ENCODE measurements at regions not wholly inside any gene's neighbourhood (a gene's known extent, or its start where the extent isn't known, plus 50 kb on each side); places are given as distances from the start of the nearest gene placed in this dataset.

DNA sequence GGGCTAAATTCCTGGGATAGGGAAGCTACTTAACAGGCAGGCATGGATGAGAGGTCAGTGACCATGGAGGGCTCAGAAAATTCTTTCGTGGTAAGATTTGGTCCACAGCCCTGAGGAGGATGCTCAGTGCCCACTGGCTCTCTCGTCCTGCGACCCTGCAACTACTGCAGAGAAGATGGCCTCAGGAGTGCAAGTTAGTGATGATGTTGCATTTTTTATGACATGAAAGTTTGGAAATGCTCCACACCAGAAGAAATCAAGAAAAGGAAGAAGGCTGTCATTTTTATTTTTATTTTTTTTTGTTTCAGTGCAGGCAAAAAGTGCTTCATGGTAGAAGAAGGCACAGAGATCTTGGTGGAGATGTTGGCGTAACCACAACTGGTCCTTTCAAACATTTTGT, 238.6 kb upstream of the PARD3B start:
- H3K27me3 Mint-ChIP-seq (ENCODE audit: low read depth): peaks cover 4% of the 10 kb centered on the region
- no peaks in the 10 kb centered on the region for H3K9me3 Mint-ChIP-seq
- no peaks in the 10 kb centered on the region for H3K36me3 Mint-ChIP-seq (ENCODE audit: low read depth)

DNA sequence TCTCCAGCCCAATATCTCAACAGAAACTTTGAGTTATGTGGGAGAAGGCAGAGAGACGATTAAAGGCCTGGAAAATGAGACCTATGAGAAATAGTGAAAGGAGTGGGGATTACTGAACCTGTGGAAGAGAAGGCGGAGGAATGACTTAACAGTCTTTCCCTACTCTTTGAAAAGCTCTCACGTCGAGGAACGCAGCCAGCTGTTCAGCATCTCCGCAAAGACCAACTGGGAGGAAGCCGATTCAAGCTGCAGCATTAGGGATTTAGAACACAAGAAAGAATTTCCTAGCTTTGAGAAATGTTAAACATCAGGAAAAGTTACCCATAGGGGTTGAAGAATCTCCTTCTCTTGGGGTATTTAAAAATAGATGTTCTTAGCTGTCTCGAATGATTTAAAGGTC, 233.2 kb upstream of the PARD3B start:
- H3K36me3 Mint-ChIP-seq (ENCODE audit: low read depth): no peaks in the 10 kb centered on the region
- H3K4me1 Mint-ChIP-seq: peaks cover 25% of the 10 kb centered on the region
- H3K27me3 Mint-ChIP-seq (ENCODE audit: low read depth): peaks cover 7% of the 10 kb centered on the region
- H3K27ac Mint-ChIP-seq: peak overlapping the region; percentile 31 to 65 (median 53)
- H3K4me3 Mint-ChIP-seq: no peak overlapping the region
- H3K9me3 Mint-ChIP-seq: no peaks in the 10 kb centered on the region
- TF ChIP-seq, protein P1, sequence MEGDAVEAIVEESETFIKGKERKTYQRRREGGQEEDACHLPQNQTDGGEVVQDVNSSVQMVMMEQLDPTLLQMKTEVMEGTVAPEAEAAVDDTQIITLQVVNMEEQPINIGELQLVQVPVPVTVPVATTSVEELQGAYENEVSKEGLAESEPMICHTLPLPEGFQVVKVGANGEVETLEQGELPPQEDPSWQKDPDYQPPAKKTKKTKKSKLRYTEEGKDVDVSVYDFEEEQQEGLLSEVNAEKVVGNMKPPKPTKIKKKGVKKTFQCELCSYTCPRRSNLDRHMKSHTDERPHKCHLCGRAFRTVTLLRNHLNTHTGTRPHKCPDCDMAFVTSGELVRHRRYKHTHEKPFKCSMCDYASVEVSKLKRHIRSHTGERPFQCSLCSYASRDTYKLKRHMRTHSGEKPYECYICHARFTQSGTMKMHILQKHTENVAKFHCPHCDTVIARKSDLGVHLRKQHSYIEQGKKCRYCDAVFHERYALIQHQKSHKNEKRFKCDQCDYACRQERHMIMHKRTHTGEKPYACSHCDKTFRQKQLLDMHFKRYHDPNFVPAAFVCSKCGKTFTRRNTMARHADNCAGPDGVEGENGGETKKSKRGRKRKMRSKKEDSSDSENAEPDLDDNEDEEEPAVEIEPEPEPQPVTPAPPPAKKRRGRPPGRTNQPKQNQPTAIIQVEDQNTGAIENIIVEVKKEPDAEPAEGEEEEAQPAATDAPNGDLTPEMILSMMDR (IDR thresholded peaks at IDR 0.05; ENCODE audit: unreplicated experiment in 3 of 3): no peak

More for the DNA sequence above, 238.6 kb upstream of the PARD3B start:
- H3K27ac Mint-ChIP-seq: no peak overlapping the region
- H3K4me3 Mint-ChIP-seq: no peak overlapping the region
- TF ChIP-seq, protein P1 (IDR thresholded peaks at IDR 0.05; ENCODE audit: unreplicated experiment in 3 of 3): no peak
- H3K4me1 Mint-ChIP-seq: peaks cover 11% of the 10 kb centered on the region

DNA sequence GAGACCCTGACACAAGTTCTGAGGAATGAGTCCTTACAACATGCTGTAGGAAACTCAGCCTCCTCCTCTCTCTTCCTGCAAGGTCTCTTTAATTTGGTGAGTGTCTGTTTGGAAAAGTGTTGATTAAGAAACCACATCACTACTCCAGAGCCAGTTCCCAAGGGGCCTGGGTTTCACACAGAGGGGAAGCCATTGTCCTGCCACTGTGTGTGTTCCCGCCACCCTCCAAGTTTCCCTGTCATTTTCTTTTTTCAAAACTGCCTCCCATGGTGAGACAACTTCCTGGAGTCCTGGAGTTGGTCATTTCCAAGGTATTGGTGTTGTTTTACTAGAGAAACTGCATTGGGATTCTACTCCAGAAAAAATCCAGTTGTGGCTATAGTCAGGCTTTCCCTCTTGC, 232.0 kb upstream of the PARD3B start:
- H3K4me1 Mint-ChIP-seq: peaks cover 25% of the 10 kb centered on the region
- H3K27me3 Mint-ChIP-seq (ENCODE audit: low read depth): peaks cover 12% of the 10 kb centered on the region
- H3K9me3 Mint-ChIP-seq: no peaks in the 10 kb centered on the region
- H3K36me3 Mint-ChIP-seq (ENCODE audit: low read depth): no peaks in the 10 kb centered on the region
- H3K4me3 Mint-ChIP-seq: no peak overlapping the region
- TF ChIP-seq, protein P1 (IDR thresholded peaks at IDR 0.05; ENCODE audit: unreplicated experiment in 3 of 3): no peak
- H3K27ac Mint-ChIP-seq: peak overlapping the region in 2 of 3 experiments; percentile 15 to 67

DNA sequence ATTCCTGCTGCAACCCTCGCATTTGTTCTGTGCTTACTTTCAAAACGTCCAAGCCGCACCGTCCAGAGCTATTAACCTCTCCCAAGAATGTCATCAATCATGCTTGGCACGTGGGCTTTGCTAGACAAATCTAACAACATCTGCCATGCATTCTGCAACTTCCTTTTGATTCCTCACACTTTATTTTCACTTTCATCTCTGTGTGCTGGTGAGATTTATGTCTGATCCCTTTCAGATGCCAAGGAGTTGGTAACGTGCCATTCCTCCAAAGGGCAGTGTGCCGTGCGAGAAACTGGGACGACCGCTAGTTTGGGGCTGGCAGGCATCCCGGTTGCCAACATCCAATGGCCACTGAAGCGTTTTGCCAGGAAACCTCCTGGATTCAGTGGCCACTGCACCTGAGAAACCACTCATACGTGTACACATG, 230.0 kb upstream of the PARD3B start:
- Mint-ChIP-seq H3K27ac (peak overlapping the region; percentile 29 to 78 (median 64)), H3K9me3 (no peaks in the 10 kb centered on the region), H3K27me3 (ENCODE audit: low read depth) (peaks cover 12% of the 10 kb centered on the region), H3K4me3 (peak overlapping the region in 2 of 3 experiments; percentile 5 to 20), H3K4me1 (peaks cover 25% of the 10 kb centered on the region), H3K36me3 (ENCODE audit: low read depth) (no peaks in the 10 kb centered on the region)
- TF ChIP-seq, protein P1 (IDR thresholded peaks at IDR 0.05; ENCODE audit: unreplicated experiment in 3 of 3): no peak

DNA sequence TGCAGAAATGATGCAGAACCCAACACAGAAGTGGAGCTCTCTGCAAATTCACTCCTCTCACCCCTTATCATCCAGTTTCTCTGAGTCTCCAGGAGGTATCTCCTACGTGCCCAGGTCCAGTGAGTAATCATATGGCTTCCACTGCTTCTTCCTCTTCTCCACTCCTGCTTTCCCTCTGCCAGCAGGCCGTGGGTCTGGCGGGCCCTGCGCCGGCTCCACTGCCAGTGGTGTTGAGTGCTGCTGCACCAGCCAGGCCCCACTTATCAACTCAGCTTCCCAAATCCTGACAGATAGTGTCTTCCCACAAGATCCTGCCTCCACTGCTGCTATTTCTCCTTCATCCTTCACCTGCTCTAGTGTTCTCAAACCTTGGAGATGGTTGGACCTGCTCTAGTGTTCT, 227.6 kb upstream of the PARD3B start:
- Mint-ChIP-seq H3K36me3 (ENCODE audit: low read depth) (no peaks in the 10 kb centered on the region), H3K27me3 (ENCODE audit: low read depth) (peaks cover 12% of the 10 kb centered on the region), H3K4me3 (no peak overlapping the region), H3K9me3 (no peaks in the 10 kb centered on the region), H3K27ac (no peak overlapping the region), H3K4me1 (peaks cover 17% of the 10 kb centered on the region)
- TF ChIP-seq, protein P1 (IDR thresholded peaks at IDR 0.05; ENCODE audit: unreplicated experiment in 3 of 3): no peak

DNA sequence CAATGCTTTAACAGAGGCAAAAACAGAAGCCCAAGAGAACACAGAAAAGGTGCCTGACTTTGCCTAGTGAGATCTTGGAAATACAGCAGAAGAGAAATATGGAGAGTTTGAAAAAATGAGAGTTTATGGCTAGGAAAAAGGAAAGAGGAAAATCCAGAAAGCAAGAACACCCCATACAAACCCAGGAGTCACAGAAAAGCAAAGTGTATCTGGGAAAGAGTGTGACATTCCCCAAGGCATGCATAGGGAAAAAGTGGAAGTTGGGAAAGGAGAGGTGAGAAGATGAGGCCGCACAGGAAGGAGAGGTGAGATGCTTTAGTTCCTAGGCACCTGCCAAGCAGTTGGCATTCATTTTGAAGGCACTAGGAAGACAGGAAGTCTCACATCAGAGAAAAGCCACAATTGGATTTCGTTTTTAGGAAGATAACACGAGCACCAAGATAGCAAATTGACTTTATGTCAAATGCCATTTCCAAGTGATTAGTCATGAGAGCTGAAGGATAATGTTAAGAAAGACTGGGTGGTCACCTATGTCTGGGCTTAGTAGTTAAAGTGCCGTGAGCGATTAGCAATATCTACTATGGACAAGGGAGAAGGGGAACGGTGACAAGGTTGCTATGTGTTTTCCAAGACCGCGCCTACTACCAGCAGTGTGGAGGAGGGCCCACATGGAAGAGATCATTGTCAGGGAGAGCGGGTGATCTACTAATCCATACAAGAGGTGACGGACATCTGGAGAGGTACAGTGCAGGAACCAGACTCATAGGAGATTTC, 224.1 kb upstream of the PARD3B start:
- no peaks in the 10 kb centered on the region for H3K36me3 Mint-ChIP-seq (ENCODE audit: low read depth)
- TF ChIP-seq, protein P1 (IDR thresholded peaks at IDR 0.05; ENCODE audit: unreplicated experiment in 3 of 3): no peak
- H3K4me3 Mint-ChIP-seq: no peak overlapping the region
- peaks cover 8% of the 10 kb centered on the region for H3K4me1 Mint-ChIP-seq
- peaks cover 5% of the 10 kb centered on the region for H3K27me3 Mint-ChIP-seq (ENCODE audit: low read depth)
- H3K9me3 Mint-ChIP-seq: no peaks in the 10 kb centered on the region
- H3K27ac Mint-ChIP-seq: peak overlapping the region in 2 of 3 experiments; percentile 2 to 7

All from nephron (organoid).